ENCODE measurements at regions not wholly inside any gene's neighbourhood (a gene's known extent, or its start where the extent isn't known, plus 50 kb on each side); places are given as distances from the start of the nearest gene placed in this dataset.

GRCh38 chr16:24433706-24434105 is 105.7 kb upstream of the RBBP6 start:
- FAIRE-seq (no peak), DNase-seq (ENCODE audit: insufficient read length, low spot score) (no peak)

GRCh38 chr16:24440306-24440705 is 99.1 kb upstream of the RBBP6 start:
- TF ChIP-seq CTCF (IDR thresholded peaks at IDR 0.05; ENCODE audit: insufficient read depth, missing control alignments): no peak
- DNase-seq (ENCODE audit: insufficient read length, low spot score) (no peak), FAIRE-seq (no peak)

More at GRCh38 chr16:24433706-24434105, 105.7 kb upstream of the RBBP6 start:
- TF ChIP-seq CTCF (IDR thresholded peaks at IDR 0.05; ENCODE audit: insufficient read depth, missing control alignments): no peak

DNA sequence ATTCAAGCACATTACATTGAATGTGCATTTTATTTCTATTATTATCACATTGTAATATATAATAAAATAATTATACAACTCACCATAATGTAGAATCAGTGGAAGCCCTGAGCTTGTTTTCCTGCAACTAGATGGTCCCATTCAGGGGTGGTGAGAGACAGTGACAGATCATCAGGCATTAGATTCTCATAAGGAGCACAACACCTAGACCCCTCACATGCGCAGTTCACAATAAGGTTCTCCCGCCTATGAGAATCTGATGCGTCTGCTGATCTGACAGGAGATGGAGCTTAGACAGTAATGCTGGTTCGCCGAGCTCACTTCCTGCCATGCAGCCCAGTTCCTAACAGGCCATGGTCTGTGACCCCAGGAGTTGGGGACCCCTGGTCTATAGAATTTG is 96.7 kb upstream of the RBBP6 start:
- FAIRE-seq: no peak
- TF ChIP-seq CTCF (IDR thresholded peaks at IDR 0.05; ENCODE audit: insufficient read depth, missing control alignments): no peak

GRCh38 chr16:24445216-24445615 is 94.2 kb upstream of the RBBP6 start:
- no peak for DNase-seq (ENCODE audit: insufficient read length, low spot score)
- FAIRE-seq: no peak
- no peak for TF ChIP-seq CTCF (IDR thresholded peaks at IDR 0.05; ENCODE audit: insufficient read depth, missing control alignments)

More for the DNA sequence above, 96.7 kb upstream of the RBBP6 start:
- no peak for DNase-seq (ENCODE audit: insufficient read length, low spot score)

GRCh38 chr16:24446189-24446588 is 93.2 kb upstream of the RBBP6 start:
- TF ChIP-seq CTCF (IDR thresholded peaks at IDR 0.05; ENCODE audit: insufficient read depth, missing control alignments): no peak
- FAIRE-seq (no peak), DNase-seq (ENCODE audit: insufficient read length, low spot score) (no peak)

DNA sequence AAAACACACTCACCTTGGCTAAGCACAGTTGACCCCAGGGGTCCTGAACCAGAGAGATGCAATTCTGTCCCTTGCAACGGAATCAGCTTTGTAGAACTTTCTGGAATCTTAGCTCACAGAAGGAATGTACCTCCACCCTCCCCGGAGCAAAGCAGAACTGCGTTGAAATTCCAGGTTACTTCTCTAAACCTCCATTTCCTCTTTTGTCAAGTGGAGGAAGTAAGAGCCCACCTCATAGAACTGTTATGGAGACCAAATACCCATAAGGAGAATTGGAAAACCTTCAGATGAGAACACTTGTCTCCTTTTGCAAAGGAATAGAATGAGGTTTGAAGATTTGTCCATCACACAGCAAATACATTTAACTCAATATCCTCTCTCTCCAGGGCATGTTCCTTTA is 86.6 kb upstream of the RBBP6 start:
- no peak for FAIRE-seq
- no peak for TF ChIP-seq CTCF (IDR thresholded peaks at IDR 0.05; ENCODE audit: insufficient read depth, missing control alignments)
- no peak for DNase-seq (ENCODE audit: insufficient read length, low spot score)

- no peak for FAIRE-seq
Measured at GRCh38 chr16:24463196-24463945, 76.0 kb upstream of the RBBP6 start.

More at GRCh38 chr16:24463196-24463945, 76.0 kb upstream of the RBBP6 start:
- TF ChIP-seq CTCF (IDR thresholded peaks at IDR 0.05; ENCODE audit: insufficient read depth, missing control alignments): no peak
- DNase-seq (ENCODE audit: insufficient read length, low spot score): no peak

Data from D721Med (cell line).